Activated T-helper 1 cell treated with anti-CD3 and anti-CD28 coated beads, Interleukin-2, amount 50 U/mL, for 16 hours (primary cell): ENCODE measurements at regions not wholly inside any gene's neighbourhood (a gene's known extent, or its start where the extent isn't known, plus 50 kb on each side); places are given as distances from the start of the nearest gene placed in this dataset.

Experiments
- DNase-seq, 2 donors: peaks; one replicate each; pipeline ENCODE4 v3.0.0-alpha.2; 2020; ENCODE audit warnings: low read depth in 1 of 2, low spot score in 1 of 2

DNA sequence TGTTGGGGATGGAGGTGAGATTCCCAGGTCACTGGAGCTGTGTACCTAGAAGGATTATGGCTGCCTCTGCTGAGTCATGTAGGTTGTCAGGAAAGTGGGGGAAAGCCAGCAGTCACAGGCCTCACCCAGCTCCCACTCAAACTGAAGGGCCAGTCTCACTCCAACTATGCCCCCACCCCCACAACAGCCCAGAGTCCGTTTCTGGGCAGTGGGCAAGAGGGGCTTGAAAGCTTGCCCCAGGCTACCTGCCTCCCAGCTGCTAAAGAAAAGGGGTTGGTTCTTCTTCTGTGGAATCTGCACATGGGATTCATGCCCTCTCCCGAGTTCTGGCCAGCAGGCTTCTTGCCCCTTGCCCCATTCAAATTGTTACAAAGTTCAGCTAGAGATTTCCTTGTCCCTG is 116.0 kb upstream of the PGRMC2 start:
- DNase-seq, result no peak

GRCh38 chr4:128394778-128395177 is 107.2 kb upstream of the PGRMC2 start:
- DNase-seq, result no peak

- no peak for DNase-seq
Measured at GRCh38 chr4:128393101-128393704, 105.6 kb upstream of the PGRMC2 start.

GRCh38 chr4:128390475-128390996 is 102.9 kb upstream of the PGRMC2 start:
- DNase-seq, result no peak

- DNase-seq, result no peak
Measured at GRCh38 chr4:128388796-128389195, 101.2 kb upstream of the PGRMC2 start.

GRCh38 chr4:128388352-128388630 is 100.7 kb upstream of the PGRMC2 start:
- no peak for DNase-seq

DNA sequence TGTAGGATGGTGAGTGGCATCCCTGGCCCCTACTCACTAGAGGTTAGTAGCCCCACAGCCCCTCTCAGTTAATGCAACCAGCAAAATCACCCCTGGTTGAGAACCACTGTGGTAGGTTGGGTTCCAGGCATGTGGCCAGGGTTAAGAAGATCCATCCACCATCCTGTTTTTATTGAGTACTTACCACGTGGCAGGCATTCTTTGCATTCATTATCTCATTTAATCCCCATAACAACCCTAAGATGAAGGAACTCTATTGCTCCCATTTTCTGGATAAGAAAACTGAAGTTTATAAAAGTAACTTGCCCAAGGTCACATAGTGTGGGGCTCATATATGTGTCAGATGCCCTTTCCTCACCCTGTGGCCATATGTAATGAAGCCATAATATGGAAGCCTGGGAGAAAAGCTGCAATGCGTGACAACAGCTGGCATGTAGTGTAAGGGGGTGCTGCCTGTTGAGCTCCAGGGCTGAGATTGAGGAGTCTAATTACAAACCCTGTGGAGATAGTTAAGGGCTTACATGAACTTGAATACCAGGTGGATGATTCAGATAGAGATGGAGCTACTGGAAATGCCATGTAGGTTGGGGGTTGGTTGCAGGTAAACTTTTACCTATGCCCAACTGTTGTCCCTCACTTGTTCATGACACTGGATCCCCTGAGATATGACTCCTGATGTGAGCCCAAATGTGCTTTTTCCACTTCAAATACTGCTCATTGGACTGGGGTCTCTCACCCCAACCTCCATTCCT is 100.2 kb upstream of the PGRMC2 start:
- no peak for DNase-seq

DNA sequence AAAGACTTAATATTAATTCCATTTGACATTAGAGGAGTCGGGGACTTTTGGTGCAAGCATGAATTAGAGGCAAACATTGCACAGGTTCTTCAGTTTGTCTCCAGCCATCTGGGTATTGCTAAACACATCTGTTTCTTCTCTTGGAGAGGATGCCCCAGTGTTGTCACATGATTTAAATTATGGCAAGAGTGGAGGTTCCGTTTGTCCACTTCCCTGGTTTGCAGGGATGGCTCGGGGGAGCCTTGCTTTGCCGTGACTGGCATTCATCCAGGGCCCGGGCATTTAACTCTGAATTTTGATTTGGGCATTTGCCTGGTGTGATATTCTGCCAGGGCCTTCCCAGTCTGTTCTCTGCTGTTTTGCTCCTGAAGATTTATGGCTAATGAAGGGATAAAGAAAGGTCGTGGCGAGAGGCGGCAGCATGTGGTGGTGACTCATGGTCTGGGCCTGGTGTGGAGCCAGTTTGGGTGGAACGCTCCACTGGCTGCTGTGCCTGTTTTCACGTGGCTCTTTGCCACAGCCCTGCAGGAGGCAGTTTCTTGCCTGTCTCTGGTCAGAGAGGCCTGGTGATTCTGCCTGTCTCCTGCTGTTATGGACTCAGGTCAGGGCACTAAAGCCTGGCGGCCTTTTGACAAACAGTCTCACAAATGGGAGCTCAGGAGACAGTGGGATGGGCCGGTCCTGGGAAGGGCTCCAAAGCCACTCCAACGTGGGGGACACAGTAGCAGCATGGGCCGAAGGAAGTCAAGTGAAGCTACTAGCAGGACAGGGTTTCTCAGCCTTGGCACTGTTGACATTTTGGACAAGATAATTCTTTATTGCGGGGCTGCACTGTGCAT is 99.4 kb upstream of the PGRMC2 start:
- DNase-seq, result no peak

GRCh38 chr4:128385683-128386304 is 98.2 kb upstream of the PGRMC2 start:
- no peak for DNase-seq

- DNase-seq, result no peak
Measured at GRCh38 chr4:128384765-128385598, 97.4 kb upstream of the PGRMC2 start.

DNA sequence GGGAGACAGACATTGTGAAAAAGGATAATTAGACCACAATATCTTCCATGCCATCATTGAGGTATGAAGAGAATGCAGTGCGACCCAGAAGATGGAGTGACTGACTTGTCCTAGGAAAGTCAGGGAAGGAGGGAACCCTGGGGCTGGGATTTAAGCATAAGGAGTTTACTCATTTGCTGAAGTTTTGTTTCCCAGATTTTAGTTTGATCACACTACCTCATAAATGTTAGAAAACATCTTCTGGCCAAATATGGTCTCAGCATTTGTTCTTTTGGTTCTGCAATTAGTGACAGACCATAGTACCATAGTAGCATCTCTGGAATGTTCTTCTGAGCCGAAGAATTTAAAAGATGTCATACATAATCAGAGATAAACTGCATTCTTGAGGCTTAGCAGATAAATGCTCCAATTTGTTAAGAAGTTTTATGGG is 96.5 kb upstream of the PGRMC2 start:
- DNase-seq, result no peak

GRCh38 chr4:128381748-128382559 is 94.3 kb upstream of the PGRMC2 start:
- no peak for DNase-seq

- no peak for DNase-seq
Measured at GRCh38 chr4:128380306-128380705, 92.7 kb upstream of the PGRMC2 start.

- DNase-seq, result no peak
Measured at GRCh38 chr4:128379860-128380259, 92.2 kb upstream of the PGRMC2 start.

- DNase-seq, result no peak
Measured at GRCh38 chr4:128378668-128379067, 91.1 kb upstream of the PGRMC2 start.

- no peak for DNase-seq
Measured at GRCh38 chr4:128376958-128377357, 89.3 kb upstream of the PGRMC2 start.

- DNase-seq, result no peak
Measured at GRCh38 chr4:128376303-128376702, 88.7 kb upstream of the PGRMC2 start.

GRCh38 chr4:128373628-128374027 is 86.0 kb upstream of the PGRMC2 start:
- DNase-seq, result no peak

DNA sequence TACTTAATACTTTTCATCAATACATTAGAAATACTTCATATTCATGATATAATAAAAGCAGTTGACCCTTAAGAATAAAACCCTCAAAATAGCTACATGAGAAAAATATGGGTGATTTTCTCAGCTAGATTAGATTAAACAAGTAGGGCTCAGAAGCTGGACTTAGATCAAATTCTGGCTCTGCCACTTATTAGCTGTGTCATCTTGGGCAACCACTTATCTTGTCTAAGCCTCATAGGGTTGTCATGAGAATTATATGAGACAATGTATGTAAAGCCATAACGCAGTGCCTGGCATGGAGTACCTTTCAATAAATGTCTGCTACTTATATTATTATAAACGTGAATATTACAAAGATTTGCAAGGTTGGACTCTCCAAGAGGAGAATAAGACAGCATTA is 84.3 kb upstream of the PGRMC2 start:
- no peak for DNase-seq
